H1 (cell line): ENCODE measurements at regions not wholly inside any gene's neighbourhood (a gene's known extent, or its start where the extent isn't known, plus 50 kb on each side); places are given as distances from the start of the nearest gene placed in this dataset.

Experiments
- RAD21 ChIP-seq, 2 experiments: IDR thresholded peaks in 1 of 2; conservative IDR thresholded peaks in 1 of 2; 2 replicates each; pipeline ENCODE4 v1.6.1; 2011; ENCODE audit warnings: low read depth in 2 of 2, low read length in 2 of 2, improper control_type of control experiment in 1 of 2, inconsistent platforms in 1 of 2, mild to moderate bottlenecking in 1 of 2, moderate library complexity in 1 of 2
- TF ChIP-seq, protein P1 (sequence below): fragments of 300-600 bp; sonication (generic); IDR thresholded peaks from 2 replicates; pipeline ENCODE4 v1.7.1; 2012; ENCODE audit warnings: low read length, moderate library complexity, mild to moderate bottlenecking, inconsistent platforms; ENCODE audit not compliant: insufficient replicate concordance

DNA sequence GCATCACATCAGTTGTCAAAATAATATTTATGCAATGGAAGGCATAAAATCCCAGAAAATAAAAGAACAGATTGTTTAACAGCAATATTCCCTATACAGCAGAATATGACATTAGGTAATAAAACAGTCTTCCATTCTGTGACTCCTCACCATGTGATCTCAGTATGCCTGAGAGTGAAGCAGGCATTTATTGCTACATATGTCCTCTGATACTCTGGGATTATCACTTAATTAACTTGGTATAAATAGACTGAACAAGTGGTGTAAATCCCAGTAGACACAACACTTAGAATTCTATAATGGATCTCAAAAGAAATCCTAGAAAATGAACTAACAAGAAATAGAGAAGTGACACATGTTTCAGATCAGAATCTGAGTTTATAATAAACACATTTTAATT lies 841.3 kb downstream of the PDHA2 start (continued):
- TF ChIP-seq, protein P1, sequence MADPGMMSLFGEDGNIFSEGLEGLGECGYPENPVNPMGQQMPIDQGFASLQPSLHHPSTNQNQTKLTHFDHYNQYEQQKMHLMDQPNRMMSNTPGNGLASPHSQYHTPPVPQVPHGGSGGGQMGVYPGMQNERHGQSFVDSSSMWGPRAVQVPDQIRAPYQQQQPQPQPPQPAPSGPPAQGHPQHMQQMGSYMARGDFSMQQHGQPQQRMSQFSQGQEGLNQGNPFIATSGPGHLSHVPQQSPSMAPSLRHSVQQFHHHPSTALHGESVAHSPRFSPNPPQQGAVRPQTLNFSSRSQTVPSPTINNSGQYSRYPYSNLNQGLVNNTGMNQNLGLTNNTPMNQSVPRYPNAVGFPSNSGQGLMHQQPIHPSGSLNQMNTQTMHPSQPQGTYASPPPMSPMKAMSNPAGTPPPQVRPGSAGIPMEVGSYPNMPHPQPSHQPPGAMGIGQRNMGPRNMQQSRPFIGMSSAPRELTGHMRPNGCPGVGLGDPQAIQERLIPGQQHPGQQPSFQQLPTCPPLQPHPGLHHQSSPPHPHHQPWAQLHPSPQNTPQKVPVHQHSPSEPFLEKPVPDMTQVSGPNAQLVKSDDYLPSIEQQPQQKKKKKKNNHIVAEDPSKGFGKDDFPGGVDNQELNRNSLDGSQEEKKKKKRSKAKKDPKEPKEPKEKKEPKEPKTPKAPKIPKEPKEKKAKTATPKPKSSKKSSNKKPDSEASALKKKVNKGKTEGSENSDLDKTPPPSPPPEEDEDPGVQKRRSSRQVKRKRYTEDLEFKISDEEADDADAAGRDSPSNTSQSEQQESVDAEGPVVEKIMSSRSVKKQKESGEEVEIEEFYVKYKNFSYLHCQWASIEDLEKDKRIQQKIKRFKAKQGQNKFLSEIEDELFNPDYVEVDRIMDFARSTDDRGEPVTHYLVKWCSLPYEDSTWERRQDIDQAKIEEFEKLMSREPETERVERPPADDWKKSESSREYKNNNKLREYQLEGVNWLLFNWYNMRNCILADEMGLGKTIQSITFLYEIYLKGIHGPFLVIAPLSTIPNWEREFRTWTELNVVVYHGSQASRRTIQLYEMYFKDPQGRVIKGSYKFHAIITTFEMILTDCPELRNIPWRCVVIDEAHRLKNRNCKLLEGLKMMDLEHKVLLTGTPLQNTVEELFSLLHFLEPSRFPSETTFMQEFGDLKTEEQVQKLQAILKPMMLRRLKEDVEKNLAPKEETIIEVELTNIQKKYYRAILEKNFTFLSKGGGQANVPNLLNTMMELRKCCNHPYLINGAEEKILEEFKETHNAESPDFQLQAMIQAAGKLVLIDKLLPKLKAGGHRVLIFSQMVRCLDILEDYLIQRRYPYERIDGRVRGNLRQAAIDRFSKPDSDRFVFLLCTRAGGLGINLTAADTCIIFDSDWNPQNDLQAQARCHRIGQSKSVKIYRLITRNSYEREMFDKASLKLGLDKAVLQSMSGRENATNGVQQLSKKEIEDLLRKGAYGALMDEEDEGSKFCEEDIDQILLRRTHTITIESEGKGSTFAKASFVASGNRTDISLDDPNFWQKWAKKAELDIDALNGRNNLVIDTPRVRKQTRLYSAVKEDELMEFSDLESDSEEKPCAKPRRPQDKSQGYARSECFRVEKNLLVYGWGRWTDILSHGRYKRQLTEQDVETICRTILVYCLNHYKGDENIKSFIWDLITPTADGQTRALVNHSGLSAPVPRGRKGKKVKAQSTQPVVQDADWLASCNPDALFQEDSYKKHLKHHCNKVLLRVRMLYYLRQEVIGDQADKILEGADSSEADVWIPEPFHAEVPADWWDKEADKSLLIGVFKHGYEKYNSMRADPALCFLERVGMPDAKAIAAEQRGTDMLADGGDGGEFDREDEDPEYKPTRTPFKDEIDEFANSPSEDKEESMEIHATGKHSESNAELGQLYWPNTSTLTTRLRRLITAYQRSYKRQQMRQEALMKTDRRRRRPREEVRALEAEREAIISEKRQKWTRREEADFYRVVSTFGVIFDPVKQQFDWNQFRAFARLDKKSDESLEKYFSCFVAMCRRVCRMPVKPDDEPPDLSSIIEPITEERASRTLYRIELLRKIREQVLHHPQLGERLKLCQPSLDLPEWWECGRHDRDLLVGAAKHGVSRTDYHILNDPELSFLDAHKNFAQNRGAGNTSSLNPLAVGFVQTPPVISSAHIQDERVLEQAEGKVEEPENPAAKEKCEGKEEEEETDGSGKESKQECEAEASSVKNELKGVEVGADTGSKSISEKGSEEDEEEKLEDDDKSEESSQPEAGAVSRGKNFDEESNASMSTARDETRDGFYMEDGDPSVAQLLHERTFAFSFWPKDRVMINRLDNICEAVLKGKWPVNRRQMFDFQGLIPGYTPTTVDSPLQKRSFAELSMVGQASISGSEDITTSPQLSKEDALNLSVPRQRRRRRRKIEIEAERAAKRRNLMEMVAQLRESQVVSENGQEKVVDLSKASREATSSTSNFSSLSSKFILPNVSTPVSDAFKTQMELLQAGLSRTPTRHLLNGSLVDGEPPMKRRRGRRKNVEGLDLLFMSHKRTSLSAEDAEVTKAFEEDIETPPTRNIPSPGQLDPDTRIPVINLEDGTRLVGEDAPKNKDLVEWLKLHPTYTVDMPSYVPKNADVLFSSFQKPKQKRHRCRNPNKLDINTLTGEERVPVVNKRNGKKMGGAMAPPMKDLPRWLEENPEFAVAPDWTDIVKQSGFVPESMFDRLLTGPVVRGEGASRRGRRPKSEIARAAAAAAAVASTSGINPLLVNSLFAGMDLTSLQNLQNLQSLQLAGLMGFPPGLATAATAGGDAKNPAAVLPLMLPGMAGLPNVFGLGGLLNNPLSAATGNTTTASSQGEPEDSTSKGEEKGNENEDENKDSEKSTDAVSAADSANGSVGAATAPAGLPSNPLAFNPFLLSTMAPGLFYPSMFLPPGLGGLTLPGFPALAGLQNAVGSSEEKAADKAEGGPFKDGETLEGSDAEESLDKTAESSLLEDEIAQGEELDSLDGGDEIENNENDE, result no peak
- no peak for TF ChIP-seq RAD21 (IDR thresholded peaks at IDR 0.05 in 1 of 2, conservative IDR thresholded peaks at IDR 0.05 in 1 of 2; ENCODE audit: low read depth in 2 of 2, low read length in 2 of 2)
